ENCODE measurements at regions not wholly inside any gene's neighbourhood (a gene's known extent, or its start where the extent isn't known, plus 50 kb on each side); places are given as distances from the start of the nearest gene placed in this dataset.

GRCh38 chr3:180390313-180390712, 211.7 kb upstream of the TTC14 start:
- ChIA-PET CTCF (no interaction called here), POLR2A (ENCODE audit: low non-redundant PET) (no interaction called here)
- no peak for TF ChIP-seq CTCF (conservative IDR thresholded peaks at IDR 0.05; ENCODE audit: low read depth)
- DNase-seq (ENCODE audit: low spot score): no peak
- no peak overlapping the region for H3K27ac ChIP-seq

GRCh38 chr3:180391001-180391400, 211.0 kb upstream of the TTC14 start:
- TF ChIP-seq CTCF (conservative IDR thresholded peaks at IDR 0.05; ENCODE audit: low read depth): no peak
- ChIA-PET POLR2A (ENCODE audit: low non-redundant PET) (no interaction called here), CTCF (no interaction called here)
- DNase-seq (ENCODE audit: low spot score): no peak
- no peak overlapping the region for H3K27ac ChIP-seq

GRCh38 chr3:180401226-180401625, 200.7 kb upstream of the TTC14 start:
- no peak overlapping the region for H3K27ac ChIP-seq
- CTCF ChIA-PET: no interaction called here
- POLR2A ChIA-PET (ENCODE audit: low non-redundant PET): no interaction called here
- no peak for TF ChIP-seq CTCF (conservative IDR thresholded peaks at IDR 0.05; ENCODE audit: low read depth)
- no peak for DNase-seq (ENCODE audit: low spot score)

- CTCF ChIA-PET: no interaction called here
- H3K27ac ChIP-seq: no peak overlapping the region
- POLR2A ChIA-PET (ENCODE audit: low non-redundant PET): no interaction called here
- DNase-seq (ENCODE audit: low spot score): no peak
- TF ChIP-seq CTCF (conservative IDR thresholded peaks at IDR 0.05; ENCODE audit: low read depth): no peak
Measured at GRCh38 chr3:180402471-180403073, 199.4 kb upstream of the TTC14 start.

GRCh38 chr3:180403156-180403555, 198.8 kb upstream of the TTC14 start:
- no peak for DNase-seq (ENCODE audit: low spot score)
- ChIA-PET CTCF (no interaction called here), POLR2A (ENCODE audit: low non-redundant PET) (no interaction called here)
- no peak for TF ChIP-seq CTCF (conservative IDR thresholded peaks at IDR 0.05; ENCODE audit: low read depth)
- no peak overlapping the region for H3K27ac ChIP-seq

- ChIA-PET POLR2A (ENCODE audit: low non-redundant PET) (no interaction called here), CTCF (no interaction called here)
- no peak overlapping the region for H3K27ac ChIP-seq
- TF ChIP-seq CTCF (conservative IDR thresholded peaks at IDR 0.05; ENCODE audit: low read depth): no peak
- peak; percentile 54 for DNase-seq (ENCODE audit: low spot score)
Measured at GRCh38 chr3:180408654-180409053, 193.3 kb upstream of the TTC14 start.

GRCh38 chr3:180409170-180409569, 192.8 kb upstream of the TTC14 start:
- CTCF ChIA-PET: no interaction called here
- no peak for TF ChIP-seq CTCF (conservative IDR thresholded peaks at IDR 0.05; ENCODE audit: low read depth)
- POLR2A ChIA-PET (ENCODE audit: low non-redundant PET): no interaction called here
- H3K27ac ChIP-seq: no peak overlapping the region
- DNase-seq (ENCODE audit: low spot score): peak; percentile 27
